Prostate gland (tissue), 2 donors: ENCODE measurements at regions not wholly inside any gene's neighbourhood (a gene's known extent, or its start where the extent isn't known, plus 50 kb on each side); places are given as distances from the start of the nearest gene placed in this dataset.

Experiments
- DNase-seq: peaks from one replicate; pipeline ENCODE4 v3.0.0-alpha.2; 2019; ENCODE audit warnings: low spot score
- H3K27ac ChIP-seq, 2 donors: fragments of 200-600 bp; sonication (generic); 2 replicates each; pipeline ENCODE4 v1.5.1; 2017 to 2019
- H3K27me3 ChIP-seq: fragments of 200-600 bp; sonication (generic); replicated peaks from 2 replicates; pipeline ENCODE4 v1.5.1; 2019; ENCODE audit not compliant: insufficient read depth
- H3K36me3 ChIP-seq, 2 donors: fragments of 200-600 bp; sonication (generic); 1 replicate in 1 of 2; 2 replicates in 1 of 2; pipeline versions ENCODE4 v1.5.1 to v1.8.1; 2017 to 2019
- H3K4me1 ChIP-seq: fragments of 200-600 bp; sonication (generic); replicated peaks from 2 replicates; pipeline ENCODE4 v1.5.1; 2019
- H3K4me3 ChIP-seq, 2 donors: fragments of 200-600 bp; sonication (generic); 2 replicates each; pipeline ENCODE4 v1.5.1; 2017 to 2019
- H3K9me3 ChIP-seq: fragments of 200-600 bp; sonication (generic); 2 replicates; pipeline ENCODE4 v1.5.1; 2017
- CTCF ChIP-seq, 4 experiments: fragments of 200-600 bp in 2 of 4; fragments of 450-650 bp in 2 of 4; sonication (generic) in 2 of 4; IDR thresholded peaks; 1 replicate in 3 of 4; 2 replicates in 1 of 4; pipeline ENCODE4 v1.5.1; 2016 to 2019; ENCODE audit warnings: antibody characterized with exemption in 4 of 4, mild to moderate bottlenecking in 2 of 4, moderate library complexity in 2 of 4
- POLR2A ChIP-seq: fragments of 450-650 bp; IDR thresholded peaks from one replicate; pipeline ENCODE4 v1.6.1; 2016; ENCODE audit warnings: antibody characterized with exemption, mild to moderate bottlenecking
- POLR2AphosphoS5 ChIP-seq: sonication (generic); formaldehyde crosslinking; IDR thresholded peaks from one replicate; pipeline ENCODE4 v1.6.1; 2017; ENCODE audit warnings: antibody characterized with exemption
- WGBS: methylation state at CpG from one replicate; pipeline ENCODE4 v1.1.5; 2018; 5-methylcytosine and 5-hydroxymethylcytosine counted together
- intact Hi-C: fragments of 100-400 bp; cut with DNase I; formaldehyde crosslinking; loops from one replicate; pipeline ENCODE4 v1.14.2; 2022

GRCh38 chr10:3239066-3239919, 66.7 kb upstream of the PITRM1 start:
- no peaks in the 10 kb centered on the region for H3K27me3 ChIP-seq
- DNase-seq = peak; percentile 61
- no peak overlapping the region for H3K4me3 ChIP-seq
- H3K27ac ChIP-seq = no peak overlapping the region
- no peaks in the 10 kb centered on the region for H3K4me1 ChIP-seq
- H3K9me3 ChIP-seq = no peaks in the 10 kb centered on the region
- TF ChIP-seq POLR2AphosphoS5 (peak; percentile 15), CTCF (IDR thresholded peaks at IDR 0.05) (peak; percentile 72 to 86 (median 84)), POLR2A (no peak)
- intact Hi-C loops = loop anchor here (5.0 kb wide), 3 partner anchors 42 to 1528 kb away; no protein-coding TSS in a partner anchor
- no peaks in the 10 kb centered on the region for H3K36me3 ChIP-seq
- WGBS = 31% methylated on average over 35 of the region's 35 CpGs

- Histone ChIP-seq H3K4me1 (no peaks in the 10 kb centered on the region), H3K9me3 (no peaks in the 10 kb centered on the region), H3K36me3 (no peaks in the 10 kb centered on the region), H3K4me3 (no peak overlapping the region), H3K27ac (no peak overlapping the region), H3K27me3 (no peaks in the 10 kb centered on the region)
- WGBS = 68% methylated on average over 26 of the region's 26 CpGs
- intact Hi-C loops = loop anchor here (5.0 kb wide), 3 partner anchors 41 to 1529 kb away; no protein-coding TSS in a partner anchor
- TF ChIP-seq POLR2A (no peak), CTCF (IDR thresholded peaks at IDR 0.05) (no peak), POLR2AphosphoS5 (no peak)
- DNase-seq = no peak
These were observed 65.7 kb upstream of the PITRM1 start for GRCh38 chr10:3238115-3238871.

GRCh38 chr10:3237530-3237929, 64.9 kb upstream of the PITRM1 start:
- Histone ChIP-seq H3K27me3 (no peaks in the 10 kb centered on the region), H3K9me3 (no peaks in the 10 kb centered on the region), H3K36me3 (no peaks in the 10 kb centered on the region), H3K4me1 (no peaks in the 10 kb centered on the region), H3K27ac (no peak overlapping the region), H3K4me3 (no peak overlapping the region)
- TF ChIP-seq POLR2AphosphoS5 (no peak), CTCF (IDR thresholded peaks at IDR 0.05) (no peak), POLR2A (no peak)
- WGBS = 95% methylated on average over 13 of the region's 13 CpGs
- intact Hi-C loops = loop anchor here (5.0 kb wide), 3 partner anchors 40 to 1530 kb away; no protein-coding TSS in a partner anchor
- DNase-seq = no peak

GRCh38 chr10:3236644-3237404, 64.2 kb upstream of the PITRM1 start:
- intact Hi-C loops = loop anchor here (5.0 kb wide), 3 partner anchors 40 to 1530 kb away; no protein-coding TSS in a partner anchor

More at GRCh38 chr10:3236644-3237404, 64.2 kb upstream of the PITRM1 start:
- Histone ChIP-seq H3K4me3 (no peak overlapping the region), H3K27me3 (no peaks in the 10 kb centered on the region), H3K4me1 (no peaks in the 10 kb centered on the region), H3K9me3 (no peaks in the 10 kb centered on the region), H3K27ac (no peak overlapping the region), H3K36me3 (no peaks in the 10 kb centered on the region)
- WGBS = 93% methylated on average over 15 of the region's 15 CpGs
- DNase-seq = no peak
- TF ChIP-seq CTCF (IDR thresholded peaks at IDR 0.05) = no peak
- TF ChIP-seq POLR2AphosphoS5 = no peak
- TF ChIP-seq POLR2A = no peak
